Fibroblast of pulmonary artery (primary cell): ENCODE measurements at regions not wholly inside any gene's neighbourhood (a gene's known extent, or its start where the extent isn't known, plus 50 kb on each side); places are given as distances from the start of the nearest gene placed in this dataset.
"Not testable (repeated sequence)": the region's sequence is repeated elsewhere in the genome, so short reads cannot be mapped to it uniquely, and the experiment has no call there.

Source experiments
- DNase-seq: peaks from one replicate; pipeline ENCODE4 v3.0.0-alpha.2; 2010; ENCODE audit warnings: low read depth
- H3K4me3 ChIP-seq: replicated peaks from 2 replicates; pipeline ENCODE4 v1.5.1; 2011; ENCODE audit warnings: low read depth, mild to moderate bottlenecking, control low read depth, low read length, moderate library complexity
- TF ChIP-seq, protein P1 (sequence below): IDR thresholded peaks from 2 replicates; pipeline ENCODE4 v1.5.1; 2011; ENCODE audit warnings: mild to moderate bottlenecking, control low read depth, low read length, inconsistent platforms; ENCODE audit errors: missing control alignments

GRCh38 chr3:110344487-110344886 is 727.1 kb upstream of the NECTIN3 start:
- TF ChIP-seq, protein P1, sequence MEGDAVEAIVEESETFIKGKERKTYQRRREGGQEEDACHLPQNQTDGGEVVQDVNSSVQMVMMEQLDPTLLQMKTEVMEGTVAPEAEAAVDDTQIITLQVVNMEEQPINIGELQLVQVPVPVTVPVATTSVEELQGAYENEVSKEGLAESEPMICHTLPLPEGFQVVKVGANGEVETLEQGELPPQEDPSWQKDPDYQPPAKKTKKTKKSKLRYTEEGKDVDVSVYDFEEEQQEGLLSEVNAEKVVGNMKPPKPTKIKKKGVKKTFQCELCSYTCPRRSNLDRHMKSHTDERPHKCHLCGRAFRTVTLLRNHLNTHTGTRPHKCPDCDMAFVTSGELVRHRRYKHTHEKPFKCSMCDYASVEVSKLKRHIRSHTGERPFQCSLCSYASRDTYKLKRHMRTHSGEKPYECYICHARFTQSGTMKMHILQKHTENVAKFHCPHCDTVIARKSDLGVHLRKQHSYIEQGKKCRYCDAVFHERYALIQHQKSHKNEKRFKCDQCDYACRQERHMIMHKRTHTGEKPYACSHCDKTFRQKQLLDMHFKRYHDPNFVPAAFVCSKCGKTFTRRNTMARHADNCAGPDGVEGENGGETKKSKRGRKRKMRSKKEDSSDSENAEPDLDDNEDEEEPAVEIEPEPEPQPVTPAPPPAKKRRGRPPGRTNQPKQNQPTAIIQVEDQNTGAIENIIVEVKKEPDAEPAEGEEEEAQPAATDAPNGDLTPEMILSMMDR, result no peak
- H3K4me3 ChIP-seq, result no peak overlapping the region
- no peak for DNase-seq

GRCh38 chr3:110344897-110345767 is 726.5 kb upstream of the NECTIN3 start:
- H3K4me3 ChIP-seq, result peak overlapping the region; percentile 23
- TF ChIP-seq, protein P1, result no peak
- peak; percentile 72 for DNase-seq

GRCh38 chr3:110349295-110349694 is 722.3 kb upstream of the NECTIN3 start:
- TF ChIP-seq, protein P1, result no peak
- H3K4me3 ChIP-seq, result no peak overlapping the region
- no peak for DNase-seq

DNA sequence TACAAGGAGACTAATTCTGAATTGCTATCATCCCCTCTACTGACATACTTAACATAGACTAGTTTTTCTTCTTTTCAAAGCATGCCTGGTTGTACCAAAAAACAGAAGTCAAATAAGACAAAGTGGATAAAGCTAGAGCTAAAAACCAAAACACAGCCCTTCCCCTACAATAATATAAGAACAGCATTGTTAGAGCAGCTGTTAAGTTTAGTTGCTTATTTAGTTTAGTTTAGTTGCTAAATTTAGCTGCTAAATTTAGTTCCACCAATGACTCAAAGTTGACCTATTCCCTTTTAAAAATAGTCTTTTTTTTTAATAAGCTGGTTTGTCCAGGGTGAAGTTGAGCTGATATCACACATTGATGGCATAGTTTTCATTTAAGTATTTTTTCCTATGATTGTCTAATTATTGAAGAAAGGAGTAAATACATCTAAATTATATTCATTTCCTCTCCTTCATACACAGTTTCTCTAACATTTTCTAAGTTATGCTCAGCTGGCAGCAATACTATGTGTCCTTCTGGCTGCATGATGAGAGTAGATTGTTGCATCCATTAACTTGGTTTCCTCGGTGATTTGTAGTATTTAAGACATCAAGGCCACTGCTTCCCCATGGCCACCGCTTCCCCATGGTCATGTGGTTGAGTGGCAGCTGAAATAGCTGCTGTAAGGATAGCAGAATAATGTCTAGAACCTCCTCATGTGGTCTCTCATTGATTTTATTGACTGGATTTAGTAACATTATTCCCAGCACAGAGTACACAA is 718.6 kb upstream of the NECTIN3 start:
- no peak for DNase-seq
- TF ChIP-seq, protein P1, result no peak
- no peak overlapping the region for H3K4me3 ChIP-seq

GRCh38 chr3:110362751-110363150 is 708.9 kb upstream of the NECTIN3 start:
- DNase-seq, result no peak
- TF ChIP-seq, protein P1, result no peak
- H3K4me3 ChIP-seq, result no peak overlapping the region

- not testable (repeated sequence) for H3K4me3 ChIP-seq, DNase-seq
Measured at GRCh38 chr3:110367289-110367688, 704.3 kb upstream of the NECTIN3 start.

- TF ChIP-seq, protein P1, result no peak
- no peak overlapping the region for H3K4me3 ChIP-seq
- no peak for DNase-seq
Measured at GRCh38 chr3:110375751-110376518, 695.7 kb upstream of the NECTIN3 start.
